ENCODE measurements at regions not wholly inside any gene's neighbourhood (a gene's known extent, or its start where the extent isn't known, plus 50 kb on each side); places are given as distances from the start of the nearest gene placed in this dataset.
A peak's percentile ranks its signal among the peaks of the same experiment; 100 is the strongest.
"Not testable (repeated sequence)": the region's sequence is repeated elsewhere in the genome, so short reads cannot be mapped to it uniquely, and the experiment has no call there.

- DNase-seq (ENCODE audit: low spot score), result no peak
Measured at GRCh38 chr6:68237205-68237604, 397.9 kb upstream of the ADGRB3 start.

- peak; percentile 45 for DNase-seq (ENCODE audit: low spot score)
Measured at GRCh38 chr6:68235326-68235784, 399.7 kb upstream of the ADGRB3 start.

DNA sequence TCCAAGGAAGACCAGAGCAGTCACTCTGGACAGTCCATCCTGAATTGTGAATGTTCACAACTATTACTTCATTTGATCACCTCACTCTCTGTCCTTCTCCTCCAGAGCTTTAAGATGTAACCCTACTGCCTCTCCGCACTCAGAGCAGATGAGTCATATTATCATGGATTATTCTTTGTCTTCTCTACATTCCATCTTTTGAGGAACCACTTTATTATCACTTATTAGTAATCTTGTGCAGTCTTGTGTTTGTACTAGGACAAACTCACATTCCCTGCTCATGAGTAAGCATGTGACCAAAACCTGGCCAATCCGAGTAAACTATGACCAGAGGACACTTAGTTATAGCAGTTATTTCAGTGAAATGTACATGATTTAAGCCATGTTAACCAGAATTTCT is 401.5 kb upstream of the ADGRB3 start:
- DNase-seq (ENCODE audit: low spot score), result no peak

- DNase-seq (ENCODE audit: low spot score), result no peak
Measured at GRCh38 chr6:68229566-68229965, 405.5 kb upstream of the ADGRB3 start.

DNA sequence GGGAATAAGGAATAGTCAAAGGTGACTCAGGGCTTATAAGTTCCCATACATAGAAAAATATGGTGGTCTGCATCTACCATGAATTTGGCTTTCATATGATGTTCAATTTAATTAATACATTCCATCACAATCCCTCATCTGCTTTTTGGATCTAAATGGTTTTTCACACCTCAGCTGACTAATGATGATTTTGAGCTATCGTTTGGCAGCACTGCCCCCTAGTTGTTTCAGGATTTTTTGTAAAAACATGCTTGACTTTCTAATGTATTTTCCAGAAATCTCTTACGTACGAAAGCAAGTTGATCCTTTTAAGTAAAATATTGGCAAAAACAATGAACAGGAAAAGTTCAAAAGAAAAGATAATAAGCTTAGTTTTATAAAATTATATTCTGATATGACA is 408.6 kb upstream of the ADGRB3 start:
- DNase-seq (ENCODE audit: low spot score), result peak; percentile 21

DNA sequence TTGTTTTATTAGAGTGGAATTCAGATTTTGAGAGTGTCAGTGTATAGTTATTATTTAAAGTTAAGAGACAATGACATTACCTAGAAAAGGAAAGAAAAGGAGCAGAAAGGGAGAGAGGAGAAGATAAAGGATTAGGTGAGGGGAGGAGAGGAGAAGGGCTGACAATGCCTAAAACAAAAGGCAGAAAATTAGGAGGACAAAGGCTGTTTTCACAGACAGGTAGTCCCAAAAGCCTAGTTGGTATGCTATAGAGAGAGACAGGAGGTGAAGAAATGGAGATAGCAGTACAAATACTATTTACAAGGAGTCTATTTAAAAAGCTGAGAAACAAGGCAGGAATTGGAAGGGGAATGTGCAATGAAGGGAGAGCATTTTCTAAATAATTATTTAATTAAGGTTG is 409.4 kb upstream of the ADGRB3 start:
- no peak for DNase-seq (ENCODE audit: low spot score)

GRCh38 chr6:68211242-68211795 is 423.8 kb upstream of the ADGRB3 start:
- DNase-seq (ENCODE audit: low spot score), result no peak

DNA sequence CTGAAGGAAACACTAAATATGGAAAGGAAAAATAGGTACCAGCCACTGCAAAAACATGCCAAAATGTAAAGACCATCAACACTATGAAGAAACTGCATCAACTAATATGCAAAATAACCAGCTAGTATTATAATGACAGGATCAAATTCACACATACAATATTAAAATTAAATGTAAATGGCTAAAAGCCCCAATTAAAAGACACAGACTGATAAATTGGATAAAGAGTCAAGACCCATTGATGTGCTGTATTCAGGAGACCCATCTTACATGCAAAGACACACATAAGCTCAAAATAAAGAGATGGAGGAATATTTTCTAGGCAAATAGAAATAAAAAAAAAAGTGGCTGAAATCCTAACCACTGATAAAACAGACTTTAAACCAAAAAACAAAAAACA is 427.5 kb upstream of the ADGRB3 start:
- not testable (repeated sequence) for DNase-seq (ENCODE audit: low spot score)

DNA sequence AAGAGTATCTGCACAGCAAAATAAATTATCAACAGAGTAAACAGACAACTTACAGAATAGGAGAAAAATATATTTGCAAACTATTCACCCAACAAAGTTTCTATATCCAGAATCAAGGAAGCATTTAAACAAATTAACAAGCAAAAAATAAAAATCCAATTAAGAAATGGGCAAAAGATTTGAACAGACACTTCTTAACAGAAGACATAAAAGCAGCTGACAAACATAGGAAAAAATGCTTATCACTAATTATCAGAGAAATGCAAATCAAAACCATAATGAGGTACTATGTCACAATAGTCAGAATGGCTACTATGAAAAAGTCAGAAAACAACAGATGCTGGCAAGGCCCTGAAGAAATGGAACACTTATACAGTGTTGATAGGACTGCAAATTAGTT is 434.2 kb upstream of the ADGRB3 start:
- no peak for DNase-seq (ENCODE audit: low spot score)

DNA sequence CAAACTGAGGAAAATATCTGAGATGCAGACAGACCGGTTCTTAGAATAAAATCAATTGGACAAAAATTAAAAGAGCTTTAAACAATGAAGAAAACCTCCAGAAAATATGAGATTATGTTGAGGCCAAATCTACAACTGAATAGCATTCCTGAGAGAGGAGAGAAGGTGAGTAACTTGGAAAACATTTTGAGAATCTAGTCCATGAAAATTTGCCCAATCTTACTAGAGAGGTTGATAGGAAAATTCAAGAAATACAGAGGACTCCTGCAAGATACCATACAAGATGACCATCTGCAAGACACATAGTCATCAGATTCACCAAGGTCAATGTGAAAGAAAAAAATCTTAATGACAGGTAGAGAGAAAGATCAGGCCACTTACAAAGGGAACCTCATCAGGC is 437.7 kb upstream of the ADGRB3 start:
- no peak for DNase-seq (ENCODE audit: low spot score)

DNA sequence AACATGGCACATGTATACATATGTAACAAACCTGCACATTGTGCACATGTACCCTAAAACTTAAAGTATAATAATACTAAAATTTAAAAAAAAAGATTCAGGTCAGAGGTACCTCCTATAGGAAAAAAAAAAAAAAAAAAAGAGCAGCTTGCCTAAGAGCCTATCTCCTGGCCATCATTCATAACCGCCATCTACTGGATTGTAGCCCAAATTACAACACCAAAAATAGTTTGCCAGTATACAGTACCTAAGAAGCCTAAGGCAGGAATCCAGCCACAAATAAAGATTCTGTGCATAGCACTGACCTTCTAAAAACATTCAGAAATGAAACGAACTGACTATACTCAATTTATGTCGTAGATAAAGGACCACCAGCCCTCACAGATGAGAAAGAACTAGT is 438.4 kb upstream of the ADGRB3 start:
- peak; percentile 59 for DNase-seq (ENCODE audit: low spot score)

- DNase-seq (ENCODE audit: low spot score), result not testable (repeated sequence)
Measured at GRCh38 chr6:68195753-68196152, 439.3 kb upstream of the ADGRB3 start.

- DNase-seq (ENCODE audit: low spot score), result peak; percentile 9
Measured at GRCh38 chr6:68194846-68195478, 440.1 kb upstream of the ADGRB3 start.

DNA sequence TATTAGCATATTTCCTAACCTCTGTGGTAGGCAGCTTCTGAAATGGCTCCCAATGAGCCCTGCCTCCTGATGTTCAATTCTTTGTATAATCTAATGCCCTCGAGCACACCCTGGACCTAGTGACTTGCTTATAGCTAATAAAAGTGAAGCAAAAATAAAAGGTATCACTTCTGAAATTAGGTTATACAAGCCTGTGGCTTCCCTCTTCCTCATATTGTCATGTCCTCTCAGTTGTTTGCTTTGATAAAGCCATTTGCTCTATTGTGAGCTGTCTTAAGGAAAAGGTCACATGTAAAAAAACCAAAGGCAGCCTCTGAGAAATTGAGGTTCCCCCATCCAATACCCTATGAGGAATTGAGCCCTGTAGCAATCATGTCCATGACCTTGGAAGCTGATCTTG is 442.1 kb upstream of the ADGRB3 start:
- DNase-seq (ENCODE audit: low spot score), result no peak

DNA sequence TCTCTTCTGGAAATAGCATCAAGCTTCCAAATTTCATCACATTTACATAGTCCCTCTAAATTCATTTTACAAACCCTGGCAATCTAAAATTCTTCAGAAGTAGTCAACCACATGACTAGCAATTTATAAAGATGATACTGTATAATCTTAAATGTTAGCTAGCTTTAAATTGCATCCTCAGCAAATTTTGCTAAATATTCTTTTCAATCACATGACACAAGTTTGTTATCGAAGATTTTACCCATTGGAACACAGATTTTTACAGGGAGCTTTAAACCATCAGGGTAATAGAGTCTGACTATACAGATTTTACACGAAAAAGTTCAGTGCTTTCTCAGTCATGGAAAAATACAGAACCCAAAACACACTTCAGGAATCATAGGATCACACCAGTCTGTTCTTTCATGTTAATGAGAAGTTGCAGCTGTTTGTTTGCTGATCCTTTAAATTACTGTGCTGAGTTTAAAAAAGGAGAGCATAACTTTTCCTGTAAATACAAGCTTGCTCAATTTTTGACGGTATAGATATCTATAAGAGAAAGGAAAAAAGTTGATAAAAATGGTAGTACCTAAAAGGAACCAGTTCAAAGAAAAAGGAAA is 445.8 kb upstream of the ADGRB3 start:
- no peak for DNase-seq (ENCODE audit: low spot score)

GRCh38 chr6:68186870-68187269 is 448.2 kb upstream of the ADGRB3 start:
- DNase-seq (ENCODE audit: low spot score), result no peak

- DNase-seq (ENCODE audit: low spot score), result no peak
Measured at GRCh38 chr6:68182386-68182785, 452.7 kb upstream of the ADGRB3 start.

DNA sequence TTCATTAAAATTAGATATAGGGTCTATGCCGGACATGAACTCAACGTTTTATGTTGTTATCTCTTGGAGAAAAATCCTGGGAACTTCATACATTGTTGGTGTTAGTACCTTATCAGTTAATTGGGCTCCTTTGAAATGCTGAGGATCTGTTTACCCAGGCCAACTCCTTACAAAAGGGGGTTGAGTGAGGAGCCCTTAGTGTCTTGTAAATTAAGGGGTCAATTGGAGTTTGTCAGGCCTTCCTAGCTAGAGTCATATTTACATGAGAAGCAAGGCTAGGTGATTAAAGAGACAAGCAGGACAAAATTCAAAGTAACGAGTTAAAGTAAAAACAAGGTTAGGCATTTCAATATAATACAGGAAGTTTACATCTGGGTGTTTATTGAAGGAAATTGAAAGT is 454.1 kb upstream of the ADGRB3 start:
- not testable (repeated sequence) for DNase-seq (ENCODE audit: low spot score)

DNA sequence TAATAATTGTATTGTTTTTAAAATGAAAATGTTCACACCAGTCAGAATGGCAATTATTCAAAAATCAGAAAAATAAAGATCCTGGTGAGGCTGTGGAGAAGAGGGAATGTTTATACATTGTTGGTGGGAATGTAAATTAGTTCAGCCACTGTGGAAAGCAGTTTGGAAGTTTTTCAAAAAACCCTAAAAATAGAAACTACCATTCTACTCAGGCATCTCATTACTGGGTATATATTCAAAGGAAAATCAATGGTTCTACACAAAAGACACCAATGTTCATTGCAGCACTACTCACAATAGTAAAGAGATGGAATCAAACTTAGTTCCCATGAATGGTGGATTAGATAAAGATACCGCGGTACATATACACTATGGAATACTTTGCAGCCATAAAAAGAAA is 461.5 kb upstream of the ADGRB3 start:
- no peak for DNase-seq (ENCODE audit: low spot score)

DNA sequence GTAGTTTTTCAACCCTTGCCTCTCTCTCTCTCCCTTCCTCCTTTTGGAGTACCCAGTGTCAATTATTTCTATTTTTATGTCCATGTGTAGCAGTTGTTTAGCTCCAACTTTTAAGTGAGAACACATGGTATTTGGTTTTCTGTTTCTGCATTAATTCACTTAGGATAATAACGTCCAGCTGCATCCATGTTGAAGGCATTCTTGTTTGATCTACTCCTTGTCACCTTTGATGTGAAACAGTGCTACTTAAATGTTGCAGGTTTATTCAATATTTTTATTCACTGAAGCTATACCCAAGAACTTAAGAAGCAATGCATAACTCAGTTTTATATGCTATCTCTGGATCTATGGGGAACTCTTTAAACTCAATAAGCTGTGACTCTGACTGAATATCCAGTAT is 465.2 kb upstream of the ADGRB3 start:
- no peak for DNase-seq (ENCODE audit: low spot score)

- DNase-seq (ENCODE audit: low spot score), result no peak
Measured at GRCh38 chr6:68167604-68168003, 467.5 kb upstream of the ADGRB3 start.

DNA sequence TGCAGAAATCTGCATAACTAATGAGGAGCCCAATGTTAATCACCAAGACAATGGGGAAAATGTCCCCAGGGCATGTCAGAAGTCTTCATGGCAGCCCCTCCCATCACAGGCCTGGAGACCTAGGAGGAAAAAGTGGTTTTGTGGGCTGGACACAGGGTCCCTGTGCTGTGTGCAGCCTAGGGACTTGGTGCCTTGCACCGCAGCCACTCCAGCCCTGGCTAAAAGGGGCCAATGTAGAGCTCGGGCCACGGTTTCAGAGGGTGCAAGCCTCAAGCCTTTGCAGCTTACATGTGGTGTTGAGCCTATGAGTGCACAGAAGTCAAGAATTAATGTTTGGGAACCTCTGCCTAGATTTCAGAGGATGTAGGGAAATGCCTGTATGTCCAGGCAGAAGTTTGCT is 474.3 kb upstream of the ADGRB3 start:
- not testable (repeated sequence) for DNase-seq (ENCODE audit: low spot score)

DNA sequence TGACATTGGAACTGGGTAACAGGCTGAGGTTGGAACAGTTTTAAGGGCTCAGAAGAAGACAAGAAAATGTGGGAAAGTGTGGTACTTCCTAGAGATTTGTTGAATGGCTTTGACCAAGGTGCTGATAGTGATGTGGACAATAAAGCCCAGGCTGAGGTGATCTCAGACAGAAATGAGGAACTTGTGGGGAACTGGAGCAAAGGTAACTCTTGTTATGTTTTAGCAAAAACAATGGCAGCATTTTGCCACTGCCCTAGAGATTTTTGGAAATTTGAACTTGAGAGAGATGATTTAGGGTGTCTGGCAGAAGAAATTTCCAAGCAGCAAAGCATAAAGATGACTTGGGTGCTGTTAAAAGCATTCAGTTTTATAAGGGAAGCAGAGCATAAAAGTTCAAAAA is 474.7 kb upstream of the ADGRB3 start:
- no peak for DNase-seq (ENCODE audit: low spot score)

GRCh38 chr6:68159433-68159832 is 475.6 kb upstream of the ADGRB3 start:
- DNase-seq (ENCODE audit: low spot score), result no peak

Measured in H4 (cell line).